H9 (cell line): ENCODE measurements at regions not wholly inside any gene's neighbourhood (a gene's known extent, or its start where the extent isn't known, plus 50 kb on each side); places are given as distances from the start of the nearest gene placed in this dataset.

Experiments
- DNase-seq: peaks from one replicate; pipeline ENCODE4 v3.0.0-alpha.2; 2017
- H2AFZ ChIP-seq: one replicate; pipeline ENCODE4 v1.6.1; 2013; ENCODE audit warnings: mild to moderate bottlenecking, low read length, control low read depth, moderate library complexity
- H2AK5ac ChIP-seq: 2 replicates; pipeline ENCODE4 v1.6.1; 2013; ENCODE audit warnings: low read length, control low read depth, mixed read lengths; ENCODE audit not compliant: insufficient read length
- H2BK120ac ChIP-seq: one replicate; pipeline ENCODE4 v1.6.1; 2013; ENCODE audit warnings: low read depth, mild to moderate bottlenecking, low read length, control low read depth, inconsistent platforms; ENCODE audit not compliant: poor library complexity, severe bottlenecking
- H2BK12ac ChIP-seq: 2 replicates; pipeline ENCODE4 v1.6.1; 2013; ENCODE audit warnings: low read length, control low read depth, mixed read lengths, low read depth; ENCODE audit not compliant: insufficient read length
- H2BK15ac ChIP-seq: 2 replicates; pipeline ENCODE4 v1.6.1; 2013; ENCODE audit warnings: low read depth, low read length, control low read depth
- H2BK20ac ChIP-seq: one replicate; pipeline ENCODE4 v1.6.1; 2013; ENCODE audit warnings: low read depth, mild to moderate bottlenecking, low read length, control low read depth, inconsistent platforms; ENCODE audit not compliant: poor library complexity, severe bottlenecking
- H2BK5ac ChIP-seq: 2 replicates; pipeline ENCODE4 v1.6.1; 2013; ENCODE audit warnings: low read length, control low read depth, mixed read lengths; ENCODE audit not compliant: insufficient read length
- H3K14ac ChIP-seq: 2 replicates; pipeline ENCODE4 v1.6.1; 2013; ENCODE audit warnings: low read length, control low read depth; ENCODE audit not compliant: insufficient read depth
- H3K18ac ChIP-seq: 2 replicates; pipeline ENCODE4 v1.6.1; 2013; ENCODE audit warnings: low read depth, mild to moderate bottlenecking, mixed read lengths, low read length, control low read depth; ENCODE audit not compliant: insufficient read length
- H3K23ac ChIP-seq: 2 replicates; pipeline ENCODE4 v1.6.1; 2013; ENCODE audit warnings: low read length, control low read depth, mixed read lengths, low read depth; ENCODE audit not compliant: insufficient read length
- H3K23me2 ChIP-seq: 2 replicates; pipeline ENCODE4 v1.6.1; 2013; ENCODE audit warnings: low read depth, mild to moderate bottlenecking, mixed read lengths, low read length, control low read depth; ENCODE audit not compliant: insufficient read length, poor library complexity, severe bottlenecking
- H3K27ac ChIP-seq: 2 replicates; pipeline ENCODE4 v1.5.1; 2013; ENCODE audit warnings: low read length, control low read depth, mixed read lengths, low read depth; ENCODE audit not compliant: insufficient read length
- H3K27me3 ChIP-seq: 2 replicates; pipeline ENCODE4 v1.6.1; 2013; ENCODE audit warnings: low read length, control low read depth, inconsistent platforms; ENCODE audit not compliant: insufficient read depth
- H3K4ac ChIP-seq: 2 replicates; pipeline ENCODE4 v1.6.1; 2013; ENCODE audit warnings: low read depth, mild to moderate bottlenecking, control low read depth, inconsistent platforms, low read length, moderate library complexity
- H3K4me1 ChIP-seq: 2 replicates; pipeline ENCODE4 v1.6.1; 2013; ENCODE audit warnings: low read length, control low read depth, inconsistent platforms; ENCODE audit not compliant: insufficient read depth
- H3K4me2 ChIP-seq: 2 replicates; pipeline ENCODE4 v1.6.1; 2013; ENCODE audit warnings: low read length, control low read depth, mixed read lengths; ENCODE audit not compliant: insufficient read length, insufficient read depth
- H3K56ac ChIP-seq: 2 replicates; pipeline ENCODE4 v1.6.1; 2013; ENCODE audit warnings: low read depth, mild to moderate bottlenecking, mixed read lengths, low read length, control low read depth; ENCODE audit not compliant: insufficient read length
- H3K79me1 ChIP-seq: 2 replicates; pipeline ENCODE4 v1.6.1; 2013; ENCODE audit warnings: low read depth, mild to moderate bottlenecking, moderate library complexity, low read length, control low read depth, inconsistent platforms; ENCODE audit not compliant: insufficient read depth, poor library complexity, severe bottlenecking
- H3K79me2 ChIP-seq: 2 replicates; pipeline ENCODE4 v1.6.1; 2013; ENCODE audit warnings: low read length, control low read depth, inconsistent platforms; ENCODE audit not compliant: insufficient read depth
- H3K9ac ChIP-seq: 2 replicates; pipeline ENCODE4 v1.6.1; 2013; ENCODE audit warnings: low read length, control low read depth, mixed read lengths; ENCODE audit not compliant: insufficient read length; ENCODE audit errors: extremely low read depth
- H3K9me3 ChIP-seq: one replicate; pipeline ENCODE4 v1.6.1; 2013; ENCODE audit warnings: low read depth, low read length, inconsistent platforms; ENCODE audit not compliant: control insufficient read depth
- H3T11ph ChIP-seq: one replicate; pipeline ENCODE4 v1.6.1; 2013; ENCODE audit warnings: mild to moderate bottlenecking, low read length, control low read depth, inconsistent platforms
- H4K20me1 ChIP-seq: one replicate; pipeline ENCODE4 v1.6.1; 2013; ENCODE audit not compliant: control insufficient read depth, insufficient read length, insufficient read depth
- H4K5ac ChIP-seq: 2 replicates; pipeline ENCODE4 v1.6.1; 2013; ENCODE audit warnings: low read depth, mild to moderate bottlenecking, mixed read lengths, low read length, control low read depth; ENCODE audit not compliant: insufficient read length
- H4K8ac ChIP-seq: replicated peaks from 2 replicates; pipeline ENCODE4 v1.6.1; 2013; ENCODE audit warnings: low read length, control low read depth, mixed read lengths, low read depth; ENCODE audit not compliant: insufficient read length
- H4K91ac ChIP-seq: 2 replicates; pipeline ENCODE4 v1.6.1; 2013; ENCODE audit warnings: low read depth, mild to moderate bottlenecking, moderate library complexity, mixed read lengths, low read length, control low read depth; ENCODE audit not compliant: insufficient read length
- H3K27ac Mint-ChIP-seq, 3 experiments: 2 replicates in 2 of 3; 3 replicates in 1 of 3; pipeline ENCODE4 v1.8.0; 2020 to 2021; ENCODE audit warnings: mixed read lengths in 3 of 3, mild to moderate bottlenecking in 1 of 3, moderate library complexity in 1 of 3
- H3K27me3 Mint-ChIP-seq: 2 replicates; pipeline ENCODE4 v1.8.0; 2021; ENCODE audit warnings: low read depth, mild to moderate bottlenecking, moderate library complexity, mixed read lengths
- H3K36me3 Mint-ChIP-seq, 3 experiments: 2 replicates in 2 of 3; 3 replicates in 1 of 3; pipeline ENCODE4 v1.8.0; 2020 to 2021; ENCODE audit warnings: low read depth in 3 of 3, mixed read lengths in 3 of 3; ENCODE audit not compliant: insufficient read depth in 1 of 3
- H3K4me1 Mint-ChIP-seq, 2 experiments: 2 replicates each; pipeline ENCODE4 v1.8.0; 2020; ENCODE audit warnings: mixed read lengths in 2 of 2
- H3K4me3 Mint-ChIP-seq, 2 experiments: 2 replicates in 1 of 2; 3 replicates in 1 of 2; pipeline ENCODE4 v1.8.0; 2020 to 2021; ENCODE audit warnings: mild to moderate bottlenecking in 2 of 2, mixed read lengths in 2 of 2, moderate library complexity in 1 of 2
- H3K9me3 Mint-ChIP-seq, 2 experiments: 2 replicates in 1 of 2; 3 replicates in 1 of 2; pipeline ENCODE4 v1.8.0; 2020; ENCODE audit warnings: mild to moderate bottlenecking in 2 of 2, mixed read lengths in 2 of 2, moderate library complexity in 1 of 2
- CTCF ChIP-seq: fragments of 200-600 bp; sonication (generic); conservative IDR thresholded peaks from 3 replicates; pipeline ENCODE4 v1.8.0; 2021; ENCODE audit warnings: antibody characterized with exemption, mild to moderate bottlenecking

GRCh38 chr3:106030627-106030963 lies 161.8 kb upstream of the CBLB start:
- no peaks in the 10 kb centered on the region for H4K20me1 ChIP-seq
- no peak overlapping the region for H4K5ac ChIP-seq
- Mint-ChIP-seq H3K9me3 (no peaks in the 10 kb centered on the region; a peak in 1 of 5 replicates), H3K36me3 (no peaks in the 10 kb centered on the region), H3K27ac (no peak overlapping the region), H3K27me3 (no peaks in the 10 kb centered on the region), H3K4me3 (no peak overlapping the region), H3K4me1 (no peaks in the 10 kb centered on the region)
- H3K27me3 ChIP-seq, result no peaks in the 10 kb centered on the region
- H2BK120ac ChIP-seq, result no peak overlapping the region
- H3K56ac ChIP-seq, result no peak overlapping the region
- H3K4me2 ChIP-seq, result no peak overlapping the region
- no peaks in the 10 kb centered on the region for H3K23me2 ChIP-seq
- no peak overlapping the region for H2BK20ac ChIP-seq
- H2BK12ac ChIP-seq, result no peak overlapping the region
- H3K9me3 ChIP-seq, result no peaks in the 10 kb centered on the region
- no peak overlapping the region for H3K27ac ChIP-seq
- H3K9ac ChIP-seq, result no peak overlapping the region
- no peaks in the 10 kb centered on the region for H3K79me2 ChIP-seq
- no peak overlapping the region for H2AK5ac ChIP-seq
- TF ChIP-seq CTCF, result no peak
- no peaks in the 10 kb centered on the region for H3K79me1 ChIP-seq
- H3K4me1 ChIP-seq, result no peaks in the 10 kb centered on the region
- no peak overlapping the region for H2BK5ac ChIP-seq
- no peak for DNase-seq
- H3K4ac ChIP-seq, result no peak overlapping the region
- no peak overlapping the region for H2BK15ac ChIP-seq
- no peak overlapping the region for H3K18ac ChIP-seq
- no peak overlapping the region for H2AFZ ChIP-seq
- no peak overlapping the region for H4K8ac ChIP-seq
- no peak overlapping the region for H3K14ac ChIP-seq
- H3T11ph ChIP-seq, result no peak overlapping the region
- no peak overlapping the region for H3K23ac ChIP-seq
- H4K91ac ChIP-seq, result no peak overlapping the region
